HG02943 (cell line): ENCODE measurements at regions not wholly inside any gene's neighbourhood (a gene's known extent, or its start where the extent isn't known, plus 50 kb on each side); places are given as distances from the start of the nearest gene placed in this dataset.

Experiments used
- ATAC-seq: cut with Tn5 transposase; IDR thresholded peaks from one replicate; pipeline ENCODE4 v1.9.1; 2021; ENCODE audit warnings: mild to moderate bottlenecking, low read depth, moderate library complexity; ENCODE audit not compliant: unreplicated experiment

GRCh38 chr2:56089931-56090330, 93.9 kb upstream of the CCDC85A start:
- ATAC-seq: no peak

GRCh38 chr2:56099963-56100362, 83.8 kb upstream of the CCDC85A start:
- ATAC-seq: no peak

DNA sequence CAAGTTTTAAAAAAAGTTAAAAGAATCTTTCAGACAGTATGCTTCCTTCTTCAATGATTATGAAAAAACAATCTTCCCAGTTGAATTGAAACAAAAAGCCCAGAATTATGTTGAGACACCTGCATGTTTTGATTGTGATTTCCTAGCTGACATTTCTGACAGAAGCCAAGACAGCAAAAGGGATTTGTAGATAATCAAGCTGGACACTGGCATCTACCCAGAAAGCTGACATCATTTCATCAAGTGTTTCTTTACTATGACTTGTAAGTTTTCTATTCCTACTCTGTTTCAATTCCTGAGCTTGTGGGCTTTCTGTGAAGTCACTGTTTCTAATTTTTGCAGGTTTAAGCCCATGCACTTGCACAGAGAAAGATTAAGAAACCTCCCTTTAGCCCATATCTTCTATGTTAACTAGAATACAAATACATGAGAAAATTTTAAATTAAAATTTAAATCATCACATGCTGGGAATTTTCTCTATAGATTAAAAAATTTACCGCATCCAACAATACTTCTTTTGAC, 82.9 kb upstream of the CCDC85A start:
- ATAC-seq: no peak

DNA sequence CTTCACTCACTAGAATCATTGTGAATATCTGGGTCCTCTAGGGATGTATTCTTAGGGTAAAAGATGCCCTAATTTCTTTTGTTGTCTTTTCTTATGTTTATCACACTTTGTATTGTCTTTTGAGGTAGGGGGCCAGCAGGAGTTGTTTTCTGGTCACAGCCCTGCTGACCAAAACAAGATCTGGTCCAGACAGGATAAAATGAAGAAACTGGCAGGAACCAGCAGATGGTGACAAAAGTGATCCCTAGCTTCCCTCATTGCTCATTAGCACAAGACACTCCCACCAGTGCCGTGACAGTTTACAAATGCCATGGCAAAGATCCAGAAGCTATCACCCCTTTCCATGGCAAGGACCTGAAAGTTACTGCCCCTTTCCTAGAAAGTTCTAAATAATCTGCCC, 81.7 kb upstream of the CCDC85A start:
- no peak for ATAC-seq

- ATAC-seq: no peak
These were observed 80.9 kb upstream of the CCDC85A start for GRCh38 chr2:56102866-56103265.

DNA sequence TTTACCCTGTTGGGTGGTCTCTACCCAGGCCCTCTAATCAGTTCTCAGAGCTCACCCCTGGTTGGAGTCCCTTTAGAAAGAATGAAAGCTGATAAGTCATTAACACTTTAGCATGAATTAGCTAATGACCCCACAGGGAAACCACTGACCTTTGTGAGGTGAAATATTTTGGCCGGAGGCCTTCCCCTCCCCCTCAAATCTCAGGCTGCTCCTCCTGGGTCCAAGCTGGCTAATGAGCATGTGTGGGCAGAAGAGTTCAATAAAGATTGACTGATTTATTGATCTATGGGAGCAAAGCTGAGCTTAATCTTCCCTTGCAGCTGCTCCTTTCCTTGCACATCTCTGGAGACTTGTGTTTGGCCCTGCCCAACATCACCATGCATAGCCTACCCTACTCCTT, 78.8 kb upstream of the CCDC85A start:
- ATAC-seq: no peak

DNA sequence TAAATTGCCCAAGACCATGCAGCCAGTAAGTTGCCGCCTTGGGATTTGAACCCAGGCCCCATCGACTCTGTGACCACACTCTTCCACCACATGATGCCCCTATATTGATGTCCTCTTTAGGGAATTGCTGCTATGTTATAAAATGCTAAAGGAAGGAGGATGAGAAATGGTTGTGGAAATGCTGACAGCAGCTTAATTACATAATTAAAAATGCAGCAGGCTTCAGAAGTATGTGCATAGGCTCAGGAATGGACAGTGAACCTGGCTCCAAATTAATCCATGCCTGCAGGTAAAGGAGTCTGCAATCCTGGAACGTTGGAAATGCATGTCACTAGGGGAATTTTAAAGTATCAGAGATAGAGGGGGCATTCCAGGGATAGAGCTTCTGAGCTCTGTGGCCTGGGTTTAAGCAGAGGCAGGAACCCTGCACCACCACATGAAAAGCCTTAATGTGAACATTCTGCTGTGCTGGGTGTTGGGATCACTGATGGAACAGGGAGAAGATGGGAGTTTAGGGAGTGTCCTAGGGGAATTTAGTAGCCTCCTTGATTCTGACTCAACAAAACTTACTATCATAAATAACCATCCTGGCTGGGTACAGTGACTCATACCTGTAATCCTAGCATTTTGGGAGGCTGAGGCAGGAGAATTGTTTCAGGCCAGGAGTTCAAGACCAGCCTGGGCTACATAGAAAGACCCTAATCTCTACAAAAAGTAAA, 76.1 kb upstream of the CCDC85A start:
- ATAC-seq: no peak

DNA sequence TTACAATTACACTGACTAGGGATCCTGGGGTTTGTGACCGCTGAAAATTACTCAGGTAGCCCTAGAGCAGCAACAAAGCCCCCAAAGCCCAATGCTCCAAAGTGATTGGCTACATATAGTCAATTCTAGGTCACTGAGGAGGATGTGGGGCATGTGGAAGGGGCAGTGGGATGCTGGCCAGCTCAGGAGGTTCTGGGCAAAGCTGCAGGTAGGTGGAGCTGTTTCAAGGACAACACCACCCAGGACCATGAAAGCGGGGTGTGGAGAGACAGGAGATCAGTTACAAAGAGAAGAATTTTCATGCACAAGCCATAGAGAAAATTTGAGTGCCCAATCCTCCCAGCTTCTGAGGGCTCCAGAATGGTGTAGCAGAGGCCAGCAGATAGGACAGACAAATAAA, 75.0 kb upstream of the CCDC85A start:
- no peak for ATAC-seq

- no peak for ATAC-seq
These were observed 73.8 kb upstream of the CCDC85A start for GRCh38 chr2:56109994-56110393.

- ATAC-seq: no peak
These were observed 70.3 kb upstream of the CCDC85A start for GRCh38 chr2:56113382-56113975.

- no peak for ATAC-seq
These were observed 66.0 kb upstream of the CCDC85A start for GRCh38 chr2:56117764-56118163.

GRCh38 chr2:56118474-56118873, 65.3 kb upstream of the CCDC85A start:
- no peak for ATAC-seq

- ATAC-seq: no peak
These were observed 61.8 kb upstream of the CCDC85A start for GRCh38 chr2:56121995-56122394.

GRCh38 chr2:56123538-56123937, 60.3 kb upstream of the CCDC85A start:
- ATAC-seq: no peak

- no peak for ATAC-seq
These were observed 56.8 kb upstream of the CCDC85A start for GRCh38 chr2:56127010-56127409.

GRCh38 chr2:56127463-56128152, 56.2 kb upstream of the CCDC85A start:
- ATAC-seq: no peak

DNA sequence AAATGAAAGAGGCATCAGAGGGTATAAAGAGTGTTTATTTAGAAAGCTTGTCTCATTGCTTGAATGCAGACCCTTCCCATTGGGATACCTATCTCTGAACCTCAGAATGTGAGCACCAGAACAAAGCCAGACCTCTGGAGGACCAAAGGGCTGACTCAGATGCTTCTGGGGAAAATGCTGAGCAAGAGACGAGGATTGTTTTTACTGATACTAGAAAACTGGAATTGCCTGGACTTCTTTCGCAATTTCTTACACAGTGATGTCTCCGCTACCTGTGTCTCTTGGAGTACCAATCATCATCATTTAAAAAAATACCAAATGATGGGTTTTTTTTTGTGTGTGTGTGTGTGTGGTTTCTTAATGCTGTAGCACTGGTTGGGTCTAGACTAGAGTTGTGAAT, 55.6 kb upstream of the CCDC85A start:
- no peak for ATAC-seq

GRCh38 chr2:56130463-56131070, 53.2 kb upstream of the CCDC85A start:
- ATAC-seq: no peak

DNA sequence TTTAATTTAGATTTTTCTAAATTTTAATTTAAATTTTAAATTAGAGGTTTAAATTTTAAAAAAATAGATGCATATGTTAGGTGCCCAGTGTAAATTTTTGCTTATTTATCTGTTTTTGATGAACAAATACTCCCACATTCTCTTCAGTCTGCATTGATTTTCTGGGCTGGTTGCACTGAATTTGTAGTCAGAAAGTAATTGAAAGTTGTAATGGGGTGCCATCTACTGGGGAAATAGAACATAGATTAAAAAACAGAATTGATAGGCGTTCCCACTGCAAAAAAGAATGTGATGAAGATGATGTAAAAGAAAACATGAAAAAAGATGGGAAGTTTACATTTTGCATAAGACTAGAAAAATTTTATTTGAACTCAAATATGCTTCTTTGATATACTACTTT, 51.7 kb upstream of the CCDC85A start:
- no peak for ATAC-seq

- no peak for ATAC-seq
These were observed 50.3 kb upstream of the CCDC85A start for GRCh38 chr2:56133441-56133840.

DNA sequence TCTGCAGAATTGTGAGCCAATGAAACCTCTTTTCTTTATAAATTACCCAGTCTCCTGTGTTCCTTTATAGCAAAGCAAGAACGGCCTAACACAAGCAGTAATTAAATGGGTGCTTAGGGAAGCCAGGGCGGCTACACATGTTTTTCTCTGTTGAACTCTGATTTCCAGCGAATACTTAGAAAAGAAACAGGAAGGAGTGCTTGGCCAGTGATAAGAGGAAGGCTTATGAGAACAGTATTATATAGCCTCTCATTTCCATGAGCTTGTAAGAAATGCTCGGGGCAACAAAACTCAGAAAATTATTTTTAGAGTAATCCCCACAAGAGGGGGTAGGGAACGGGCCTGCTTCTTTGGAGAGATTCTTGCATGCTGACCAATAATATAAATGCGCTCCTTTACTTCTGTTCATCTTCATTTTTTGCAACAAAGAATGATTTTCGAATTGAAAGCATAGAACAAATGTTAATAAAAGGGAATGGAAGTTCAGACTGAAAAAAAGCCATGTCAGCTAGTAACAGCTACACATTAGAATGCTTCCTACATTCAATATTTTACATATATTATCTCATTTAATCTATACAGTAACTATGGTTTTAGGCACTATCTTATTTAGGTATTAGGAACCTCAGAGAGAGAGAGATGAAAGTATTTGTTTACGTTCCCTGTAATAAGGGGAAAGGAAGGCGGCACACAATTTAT, 49.7 kb upstream of the CCDC85A start:
- no peak for ATAC-seq
